H1 (cell line): ENCODE measurements at regions not wholly inside any gene's neighbourhood (a gene's known extent, or its start where the extent isn't known, plus 50 kb on each side); places are given as distances from the start of the nearest gene placed in this dataset.

Experiments used
- CTCF ChIA-PET: fragments of 300-600 bp; sonication (Branson Sonifier 250); formaldehyde crosslinking; loops from one replicate; lab custom pipeline; 2021; ENCODE audit not compliant: partially characterized antibody; lab: Charles Lee
- POLR2A ChIA-PET: fragments of 300-600 bp; sonication (Branson Sonifier 250); formaldehyde crosslinking; loops from one replicate; lab custom pipeline; 2021; ENCODE audit warnings: inconsistent platforms; ENCODE audit not compliant: partially characterized antibody; lab: Charles Lee
- DNase-seq, 2 experiments: peaks; one replicate each; pipeline versions ENCODE4 v3.0.0 to v3.0.0-alpha.2; 2010 to 2022; ENCODE audit warnings: low spot score in 2 of 2, low read depth in 1 of 2, mixed read lengths in 1 of 2
- FAIRE-seq: peaks from 2 replicates; lab custom pipeline; 2011; peaks lifted over from hg19 to GRCh38; lab: Jason Lieb, UNC
- H2AFZ ChIP-seq: 2 replicates; pipeline ENCODE4 v1.8.1; 2012; ENCODE audit warnings: low read length, inconsistent platforms
- H2AK5ac ChIP-seq: 2 replicates; pipeline ENCODE4 v1.6.1; 2013; ENCODE audit warnings: low read depth, low read length
- H2BK120ac ChIP-seq: replicated peaks from 2 replicates; pipeline ENCODE3; 2013; ENCODE audit warnings: low read depth, low read length, inconsistent platforms
- H2BK12ac ChIP-seq: 2 replicates; pipeline ENCODE4 v1.6.1; 2013; ENCODE audit warnings: low read depth, low read length
- H2BK15ac ChIP-seq: 2 replicates; pipeline ENCODE4 v1.6.1; 2013; ENCODE audit warnings: low read length
- H2BK20ac ChIP-seq: 2 replicates; pipeline ENCODE4 v1.6.1; 2013; ENCODE audit warnings: low read length
- H2BK5ac ChIP-seq: 2 replicates; pipeline ENCODE4 v1.6.1; 2013; ENCODE audit warnings: low read depth, low read length
- H3K14ac ChIP-seq: 2 replicates; pipeline ENCODE4 v1.6.1; 2013; ENCODE audit warnings: inconsistent platforms; ENCODE audit not compliant: insufficient read length
- H3K18ac ChIP-seq: 2 replicates; pipeline ENCODE4 v1.6.1; 2013; ENCODE audit warnings: low read length; ENCODE audit errors: extremely low read depth
- H3K23ac ChIP-seq: 2 replicates; pipeline ENCODE4 v1.6.1; 2013; ENCODE audit warnings: inconsistent platforms; ENCODE audit not compliant: insufficient read length
- H3K23me2 ChIP-seq: 2 replicates; pipeline ENCODE4 v1.6.1; 2013; ENCODE audit warnings: low read depth, low read length
- H3K27ac ChIP-seq: 2 replicates; pipeline ENCODE4 v1.6.1; 2011; ENCODE audit warnings: low read depth, low read length, inconsistent platforms
- H3K27me3 ChIP-seq, 4 experiments: replicated peaks in 1 of 4; 1 replicate in 1 of 4; 2 replicates in 3 of 4; pipeline versions ENCODE4 v1.6.1 to v1.8.1; 2011 to 2013; ENCODE audit warnings: low read length in 3 of 4, mild to moderate bottlenecking in 3 of 4, inconsistent platforms in 2 of 4, mixed read lengths in 2 of 4, moderate library complexity in 1 of 4; ENCODE audit not compliant: control insufficient read depth in 3 of 4, insufficient read depth in 3 of 4; ENCODE audit errors: extremely low read depth in 1 of 4
- H3K36me3 ChIP-seq, 4 experiments: 2 replicates each; pipeline versions ENCODE4 v1.6.1 to v1.8.1; 2011 to 2013; ENCODE audit warnings: mild to moderate bottlenecking in 4 of 4, low read length in 3 of 4, moderate library complexity in 2 of 4, control low read depth in 1 of 4, inconsistent platforms in 1 of 4; ENCODE audit not compliant: insufficient read depth in 4 of 4, control insufficient read depth in 2 of 4
- H3K4ac ChIP-seq: replicated peaks from 2 replicates; pipeline ENCODE3; 2013; ENCODE audit warnings: low read length, low read depth, mixed read lengths, inconsistent platforms; ENCODE audit not compliant: insufficient read length
- H3K4me1 ChIP-seq, 4 experiments: replicated peaks in 1 of 4; 1 replicate in 1 of 4; 2 replicates in 3 of 4; pipeline versions ENCODE4 v1.6.1 to v1.8.1; 2011 to 2013; ENCODE audit warnings: low read length in 3 of 4, inconsistent platforms in 2 of 4, mixed read lengths in 1 of 4; ENCODE audit not compliant: insufficient read depth in 4 of 4, control insufficient read depth in 3 of 4
- H3K4me2 ChIP-seq, 2 experiments: 2 replicates each; pipeline versions ENCODE4 v1.6.1 to v1.8.1; 2011 to 2013; ENCODE audit warnings: low read depth in 2 of 2, low read length in 2 of 2, control low read depth in 1 of 2, inconsistent platforms in 1 of 2, mild to moderate bottlenecking in 1 of 2; ENCODE audit not compliant: insufficient read depth in 1 of 2
- H3K4me3 ChIP-seq, 4 experiments: fragments of 200-600, 300-600 bp in 1 of 4; sonication (generic), shearing (Covaris generic), sonication (Bioruptor Twin) in 1 of 4; 2 replicates each; pipeline versions ENCODE4 v1.5.1 to v1.8.1; 2011 to 2016; ENCODE audit warnings: low read length in 4 of 4, low read depth in 3 of 4, control low read depth in 2 of 4, inconsistent platforms in 2 of 4, mild to moderate bottlenecking in 2 of 4, mixed read lengths in 1 of 4, moderate library complexity in 1 of 4; ENCODE audit not compliant: insufficient read depth in 2 of 4; ENCODE audit errors: extremely low read depth in 1 of 4
- H3K56ac ChIP-seq: replicated peaks from 2 replicates; pipeline ENCODE3; 2013; ENCODE audit warnings: low read depth, mild to moderate bottlenecking, mixed read lengths, low read length, inconsistent platforms; ENCODE audit not compliant: insufficient read length
- H3K79me1 ChIP-seq: 2 replicates; pipeline ENCODE4 v1.6.1; 2013; ENCODE audit warnings: low read depth, low read length, control low read depth
- H3K79me2 ChIP-seq, 2 experiments: 2 replicates each; pipeline versions ENCODE4 v1.6.1 to v1.8.1; 2012 to 2013; ENCODE audit warnings: low read length in 2 of 2, mild to moderate bottlenecking in 2 of 2, inconsistent platforms in 1 of 2; ENCODE audit not compliant: insufficient read depth in 2 of 2, control insufficient read depth in 1 of 2
- H3K9ac ChIP-seq, 4 experiments: replicated peaks in 1 of 4; 1 replicate in 1 of 4; 2 replicates in 3 of 4; pipeline versions ENCODE4 v1.6.1 to v1.8.1; 2011 to 2013; ENCODE audit warnings: low read depth in 3 of 4, low read length in 3 of 4, control low read depth in 2 of 4, mild to moderate bottlenecking in 2 of 4, moderate library complexity in 2 of 4, inconsistent platforms in 1 of 4; ENCODE audit errors: extremely low read depth in 1 of 4
- H3K9me3 ChIP-seq, 2 experiments: 2 replicates each; pipeline versions ENCODE4 v1.6.1 to v1.8.1; 2012 to 2013; ENCODE audit warnings: mild to moderate bottlenecking in 2 of 2, moderate library complexity in 2 of 2, control low read depth in 1 of 2, inconsistent platforms in 1 of 2, low read depth in 1 of 2, low read length in 1 of 2, mixed read lengths in 1 of 2; ENCODE audit not compliant: insufficient read depth in 2 of 2
- H4K20me1 ChIP-seq, 2 experiments: replicated peaks in 1 of 2; 2 replicates each; pipeline versions ENCODE3 to v1.8.1; 2011 to 2013; ENCODE audit warnings: inconsistent platforms in 2 of 2, low read length in 2 of 2, mild to moderate bottlenecking in 1 of 2; ENCODE audit not compliant: insufficient read depth in 2 of 2, control insufficient read depth in 1 of 2
- H4K5ac ChIP-seq: 2 replicates; pipeline ENCODE4 v1.6.1; 2013; ENCODE audit warnings: low read length, low read depth, mixed read lengths, inconsistent platforms; ENCODE audit not compliant: insufficient read length
- H4K8ac ChIP-seq: 2 replicates; pipeline ENCODE4 v1.8.0; 2013; ENCODE audit warnings: mild to moderate bottlenecking, moderate library complexity, low read length, inconsistent platforms; ENCODE audit not compliant: insufficient read depth; ENCODE audit errors: extremely low read depth
- H4K91ac ChIP-seq: replicated peaks from 2 replicates; pipeline ENCODE3; 2013; ENCODE audit warnings: low read length, mixed read lengths, inconsistent platforms; ENCODE audit not compliant: insufficient read length
- BCL11A ChIP-seq, 2 experiments: IDR thresholded peaks; one replicate each; pipeline ENCODE4 v1.6.1; 2011; ENCODE audit warnings: low read depth in 2 of 2, low read length in 2 of 2, mild to moderate bottlenecking in 2 of 2
- CHD1 ChIP-seq: IDR thresholded peaks from 2 replicates; pipeline ENCODE4 v1.6.1; 2012; ENCODE audit warnings: low read depth, low read length, improper control_type of control experiment
- CTCF ChIP-seq, 3 experiments: IDR thresholded peaks; 1 replicate in 2 of 3; 2 replicates in 1 of 3; pipeline versions ENCODE4 v1.5.1 to v1.6.1; 2011; ENCODE audit warnings: low read length in 3 of 3, mild to moderate bottlenecking in 3 of 3, inconsistent platforms in 2 of 3, low read depth in 1 of 3, moderate library complexity in 1 of 3; ENCODE audit not compliant: insufficient read depth in 1 of 3; ENCODE audit errors: control extremely low read depth in 1 of 3
- EGR1 ChIP-seq: IDR thresholded peaks from 2 replicates; pipeline ENCODE4 v1.6.1; 2011; ENCODE audit warnings: low read depth, low read length, borderline replicate concordance
- FOSL1 ChIP-seq: IDR thresholded peaks from 2 replicates; pipeline ENCODE4 v1.6.1; 2011; ENCODE audit warnings: mild to moderate bottlenecking, low read depth, low read length, moderate library complexity; ENCODE audit not compliant: insufficient read depth
- HDAC6 ChIP-seq: IDR thresholded peaks from one replicate; pipeline ENCODE4 v1.7.1; 2012; ENCODE audit warnings: low read depth, mild to moderate bottlenecking, inconsistent platforms, low read length, moderate library complexity
- KDM4A ChIP-seq: IDR thresholded peaks from one replicate; pipeline ENCODE4 v1.7.1; 2012; ENCODE audit warnings: low read depth, mild to moderate bottlenecking, moderate library complexity, low read length, inconsistent platforms; ENCODE audit not compliant: severe bottlenecking
- NRF1 ChIP-seq: IDR thresholded peaks from 2 replicates; pipeline ENCODE4 v1.6.1; 2011; ENCODE audit warnings: mild to moderate bottlenecking, low read depth, low read length, improper control_type of control experiment
- POLR2A ChIP-seq, 2 experiments: IDR thresholded peaks; 1 replicate in 1 of 2; 2 replicates in 1 of 2; pipeline ENCODE4 v1.6.1; 2011; ENCODE audit warnings: low read depth in 2 of 2, low read length in 2 of 2, mild to moderate bottlenecking in 2 of 2; ENCODE audit errors: control extremely low read depth in 1 of 2
- SIRT6 ChIP-seq: IDR thresholded peaks from one replicate; pipeline ENCODE4 v1.7.1; 2012; ENCODE audit warnings: low read length, inconsistent platforms
- SP4 ChIP-seq: IDR thresholded peaks from 2 replicates; pipeline ENCODE4 v1.6.1; 2012; ENCODE audit warnings: low read length, inconsistent platforms
- WGBS, 2 experiments: shearing (Covaris generic) in 1 of 2; methylation state at CpG; one replicate each; pipeline versions ENCODE4 v1.1.6 to v1.1.7; 2013 to 2015; ENCODE audit warnings: low lambda C conversion rate in 2 of 2, mixed read lengths in 2 of 2, inconsistent platforms in 1 of 2, low coverage in 1 of 2, missing lambda C conversion rate in 1 of 2; ENCODE audit not compliant: insufficient replicate concordance in 2 of 2, insufficient coverage in 1 of 2, insufficient read length in 1 of 2; ENCODE audit errors: extremely low coverage in 1 of 2, missing lambda C conversion rate in 1 of 2; 5-methylcytosine and 5-hydroxymethylcytosine counted together
- TF ChIP-seq, protein P1 (sequence below): IDR thresholded peaks from 2 replicates; pipeline ENCODE4 v1.6.1; 2012; ENCODE audit warnings: low read length, inconsistent platforms

DNA sequence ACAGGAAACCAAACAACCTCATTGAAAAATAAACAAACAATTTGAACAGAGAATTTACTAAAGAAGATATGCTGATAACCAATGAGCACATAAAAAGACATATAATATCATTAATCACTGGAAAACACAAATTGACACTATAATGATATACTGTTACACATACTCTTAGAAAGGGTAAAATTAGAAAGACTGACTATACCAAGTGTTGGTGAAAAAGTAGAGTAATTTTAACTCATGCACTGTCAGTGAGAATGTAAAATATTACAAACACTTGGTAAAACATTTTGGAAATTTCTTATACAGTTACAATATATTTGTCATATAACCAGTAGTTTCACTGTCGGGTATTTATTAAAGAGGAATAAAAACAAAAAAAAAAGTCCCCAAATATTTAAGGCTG, 1139.2 kb upstream of the GJE1 start:
- H2BK12ac ChIP-seq, result no peak overlapping the region
- H3K14ac ChIP-seq, result no peak overlapping the region
- ChIA-PET CTCF (no interaction called here), POLR2A (no interaction called here)
- H3K23me2 ChIP-seq, result no peaks in the 10 kb centered on the region
- no peak overlapping the region for H3K9ac ChIP-seq
- no peak for DNase-seq
- H3K79me1 ChIP-seq, result no peaks in the 10 kb centered on the region
- no peaks in the 10 kb centered on the region for H3K79me2 ChIP-seq
- no peak overlapping the region for H2BK5ac ChIP-seq
- no peak overlapping the region for H2AK5ac ChIP-seq
- no peaks in the 10 kb centered on the region for H3K4me1 ChIP-seq
- no peak overlapping the region for H3K18ac ChIP-seq
- H4K5ac ChIP-seq, result no peak overlapping the region
- H3K36me3 ChIP-seq, result no peaks in the 10 kb centered on the region
- H2BK20ac ChIP-seq, result no peak overlapping the region
- no peak overlapping the region for H3K4me3 ChIP-seq
- WGBS, 2 experiments, result 81% methylated on average over 1 of the region's 1 CpG; no CpG with 5 or more reads in 1 of the 2 experiments
- H3K56ac ChIP-seq, result no peak overlapping the region
- no peak overlapping the region for H4K8ac ChIP-seq
- no peak overlapping the region for H2AFZ ChIP-seq
- H3K27me3 ChIP-seq, result no peaks in the 10 kb centered on the region
- H4K91ac ChIP-seq, result no peak overlapping the region
- H3K27ac ChIP-seq, result no peak overlapping the region
- H4K20me1 ChIP-seq, result no peaks in the 10 kb centered on the region
- no peak overlapping the region for H2BK15ac ChIP-seq
- H3K4ac ChIP-seq, result no peak overlapping the region
- no peak for FAIRE-seq
- H3K23ac ChIP-seq, result no peak overlapping the region
- no peak overlapping the region for H3K4me2 ChIP-seq
- H2BK120ac ChIP-seq, result no peak overlapping the region
- H3K9me3 ChIP-seq, result no peaks in the 10 kb centered on the region; a peak in 1 of 4 replicates
- TF ChIP-seq HDAC6 (no peak), EGR1 (no peak), BCL11A (IDR thresholded peaks at IDR 0.05; ENCODE audit: low read depth in 2 of 2, low read length in 2 of 2) (no peak), NRF1 (no peak), FOSL1 (no peak), CHD1 (no peak), KDM4A (no peak), POLR2A (IDR thresholded peaks at IDR 0.05; ENCODE audit: control extremely low read depth in 1 of 2, low read depth in 2 of 2, low read length in 2 of 2) (no peak), SP4 (no peak), SIRT6 (no peak), CTCF (IDR thresholded peaks at IDR 0.05; ENCODE audit: control extremely low read depth in 1 of 3, insufficient read depth in 1 of 3, low read depth in 1 of 3, low read length in 3 of 3) (no peak)
- TF ChIP-seq, protein P1, sequence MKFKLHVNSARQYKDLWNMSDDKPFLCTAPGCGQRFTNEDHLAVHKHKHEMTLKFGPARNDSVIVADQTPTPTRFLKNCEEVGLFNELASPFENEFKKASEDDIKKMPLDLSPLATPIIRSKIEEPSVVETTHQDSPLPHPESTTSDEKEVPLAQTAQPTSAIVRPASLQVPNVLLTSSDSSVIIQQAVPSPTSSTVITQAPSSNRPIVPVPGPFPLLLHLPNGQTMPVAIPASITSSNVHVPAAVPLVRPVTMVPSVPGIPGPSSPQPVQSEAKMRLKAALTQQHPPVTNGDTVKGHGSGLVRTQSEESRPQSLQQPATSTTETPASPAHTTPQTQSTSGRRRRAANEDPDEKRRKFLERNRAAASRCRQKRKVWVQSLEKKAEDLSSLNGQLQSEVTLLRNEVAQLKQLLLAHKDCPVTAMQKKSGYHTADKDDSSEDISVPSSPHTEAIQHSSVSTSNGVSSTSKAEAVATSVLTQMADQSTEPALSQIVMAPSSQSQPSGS, result no peak
